ENCODE measurements at regions not wholly inside any gene's neighbourhood (a gene's known extent, or its start where the extent isn't known, plus 50 kb on each side); places are given as distances from the start of the nearest gene placed in this dataset.

- H3K36me3 ChIP-seq: no peaks in the 10 kb centered on the region
- 67 to 75% methylated on average over 13 of the region's 13 CpGs for WGBS, 2 donors
- H3K4me1 ChIP-seq: peaks cover 0 to 20% (median 5%) of the 10 kb centered on the region in 4 donors
- H3K27ac ChIP-seq: peak overlapping the region in 2 of 4 donors; percentile 32 to 57
- no peaks in the 10 kb centered on the region for H3K27me3 ChIP-seq
- TF ChIP-seq EP300 (IDR thresholded peaks at IDR 0.05) (no peak), CTCF (IDR thresholded peaks at IDR 0.05) (no peak), POLR2A (IDR thresholded peaks at IDR 0.05) (no peak)
- H3K4me3 ChIP-seq: no peak overlapping the region
- H3K9me3 ChIP-seq: no peaks in the 10 kb centered on the region
- no peak for DNase-seq (ENCODE audit: low spot score in 2 of 2)
These were observed 59.5 kb upstream of the TGM3 start for GRCh38 chr20:2236256-2236655.

GRCh38 chr20:2237059-2237458 is 58.7 kb upstream of the TGM3 start:
- peak overlapping the region; percentile 22 to 57 (median 30) for H3K27ac ChIP-seq
- peak; percentile 42 to 43 for DNase-seq (ENCODE audit: low spot score in 2 of 2)

GRCh38 chr20:2238601-2239000 is 57.2 kb upstream of the TGM3 start:
- no peaks in the 10 kb centered on the region for H3K27me3 ChIP-seq
- no peak for DNase-seq (ENCODE audit: low spot score in 2 of 2)
- H3K9me3 ChIP-seq: no peaks in the 10 kb centered on the region
- H3K36me3 ChIP-seq: no peaks in the 10 kb centered on the region
- H3K27ac ChIP-seq: no peak overlapping the region
- TF ChIP-seq CTCF (IDR thresholded peaks at IDR 0.05) (no peak), EP300 (IDR thresholded peaks at IDR 0.05) (no peak), POLR2A (IDR thresholded peaks at IDR 0.05) (no peak)
- 56 to 57% methylated on average over 2 of the region's 2 CpGs for WGBS, 2 donors
- peaks cover 0 to 20% (median 5%) of the 10 kb centered on the region in 4 donors for H3K4me1 ChIP-seq
- no peak overlapping the region for H3K4me3 ChIP-seq

More at GRCh38 chr20:2237059-2237458, 58.7 kb upstream of the TGM3 start:
- 22 to 41% methylated on average over 11 of the region's 11 CpGs for WGBS, 2 donors
- Histone ChIP-seq H3K4me1 (peaks cover 0 to 20% (median 5%) of the 10 kb centered on the region in 4 donors), H3K36me3 (no peaks in the 10 kb centered on the region), H3K9me3 (no peaks in the 10 kb centered on the region), H3K4me3 (no peak overlapping the region), H3K27me3 (no peaks in the 10 kb centered on the region)
- TF ChIP-seq CTCF (IDR thresholded peaks at IDR 0.05) (peak in 3 of 5 experiments; percentile 27 to 43 (median 35)), POLR2A (IDR thresholded peaks at IDR 0.05) (no peak), EP300 (IDR thresholded peaks at IDR 0.05) (peak in 1 of 2 donors; percentile 40)

- TF ChIP-seq EP300 (IDR thresholded peaks at IDR 0.05) (no peak), CTCF (IDR thresholded peaks at IDR 0.05) (no peak), POLR2A (IDR thresholded peaks at IDR 0.05) (no peak)
- 89 to 90% methylated on average over 3 to 4 of the region's 4 CpGs for WGBS, 2 donors
- Histone ChIP-seq H3K4me1 (peaks cover 0 to 20% (median 5%) of the 10 kb centered on the region in 4 donors), H3K27ac (no peak overlapping the region), H3K9me3 (no peaks in the 10 kb centered on the region), H3K36me3 (no peaks in the 10 kb centered on the region), H3K27me3 (no peaks in the 10 kb centered on the region), H3K4me3 (no peak overlapping the region)
- no peak for DNase-seq (ENCODE audit: low spot score in 2 of 2)
These were observed 55.0 kb upstream of the TGM3 start for GRCh38 chr20:2240835-2241234.

- Histone ChIP-seq H3K27me3 (no peaks in the 10 kb centered on the region), H3K4me3 (no peak overlapping the region), H3K27ac (no peak overlapping the region), H3K4me1 (peaks cover 0 to 9% (median 2%) of the 10 kb centered on the region in 4 donors), H3K36me3 (no peaks in the 10 kb centered on the region), H3K9me3 (no peaks in the 10 kb centered on the region)
- 49 to 55% methylated on average over 2 of the region's 2 CpGs for WGBS, 2 donors
- no peak for DNase-seq (ENCODE audit: low spot score in 2 of 2)
- no peak for TF ChIP-seq POLR2A (IDR thresholded peaks at IDR 0.05)
These were observed 53.1 kb upstream of the TGM3 start for GRCh38 chr20:2242678-2243077.

GRCh38 chr20:2244523-2244922 is 51.3 kb upstream of the TGM3 start:
- H3K9me3 ChIP-seq: no peaks in the 10 kb centered on the region
- TF ChIP-seq EP300 (IDR thresholded peaks at IDR 0.05): no peak
- no peak for TF ChIP-seq POLR2A (IDR thresholded peaks at IDR 0.05)
- TF ChIP-seq CTCF (IDR thresholded peaks at IDR 0.05): no peak
- WGBS, 2 donors: 72 to 74% methylated on average over 4 of the region's 4 CpGs
- DNase-seq (ENCODE audit: low spot score in 2 of 2): no peak
- H3K27me3 ChIP-seq: no peaks in the 10 kb centered on the region
- no peak overlapping the region for H3K4me3 ChIP-seq
- H3K36me3 ChIP-seq: no peaks in the 10 kb centered on the region
- no peaks in the 10 kb centered on the region for H3K4me1 ChIP-seq
- H3K27ac ChIP-seq: no peak overlapping the region
